Trophoblast cell (in vitro differentiated cells and primary cell): ENCODE measurements at regions not wholly inside any gene's neighbourhood (a gene's known extent, or its start where the extent isn't known, plus 50 kb on each side); places are given as distances from the start of the nearest gene placed in this dataset.
"Not testable (repeated sequence)": the region's sequence is repeated elsewhere in the genome, so short reads cannot be mapped to it uniquely, and the experiment has no call there.

Experiments used
- DNase-seq, 2 donors: peaks; one replicate each; pipeline ENCODE4 v3.0.0-alpha.2; 2016
- H2AFZ ChIP-seq: 2 replicates; pipeline ENCODE4 v1.6.1; 2013; ENCODE audit warnings: low read length, moderate library complexity, mild to moderate bottlenecking; ENCODE audit not compliant: insufficient read depth, poor library complexity
- H2AK5ac ChIP-seq: 2 replicates; pipeline ENCODE4 v1.6.1; 2013; ENCODE audit warnings: mild to moderate bottlenecking, low read length
- H2BK120ac ChIP-seq: 2 replicates; pipeline ENCODE4 v1.6.1; 2013; ENCODE audit warnings: low read length, mild to moderate bottlenecking, moderate library complexity; ENCODE audit not compliant: insufficient read depth, poor library complexity
- H2BK12ac ChIP-seq: 2 replicates; pipeline ENCODE4 v1.6.1; 2013; ENCODE audit warnings: mild to moderate bottlenecking, low read length, moderate library complexity
- H2BK5ac ChIP-seq: 2 replicates; pipeline ENCODE4 v1.6.1; 2013; ENCODE audit warnings: low read length, low read depth, moderate library complexity, mild to moderate bottlenecking; ENCODE audit not compliant: poor library complexity
- H3K14ac ChIP-seq: 2 replicates; pipeline ENCODE4 v1.6.1; 2013; ENCODE audit warnings: mild to moderate bottlenecking, low read length
- H3K18ac ChIP-seq: 2 replicates; pipeline ENCODE4 v1.6.1; 2013; ENCODE audit warnings: mild to moderate bottlenecking, low read length
- H3K23ac ChIP-seq: 2 replicates; pipeline ENCODE4 v1.6.1; 2013; ENCODE audit warnings: low read length
- H3K27ac ChIP-seq: 2 replicates; pipeline ENCODE4 v1.5.1; 2013; ENCODE audit warnings: low read depth, mild to moderate bottlenecking, inconsistent platforms, low read length, moderate library complexity
- H3K27me3 ChIP-seq: 2 replicates; pipeline ENCODE4 v1.6.1; 2013; ENCODE audit warnings: inconsistent platforms, mild to moderate bottlenecking, low read length, moderate library complexity; ENCODE audit not compliant: insufficient read depth
- H3K36me3 ChIP-seq, 2 experiments: 1 replicate in 1 of 2; 2 replicates in 1 of 2; pipeline ENCODE4 v1.6.1; 2013; ENCODE audit warnings: low read length in 2 of 2, mild to moderate bottlenecking in 2 of 2, moderate library complexity in 1 of 2; ENCODE audit not compliant: insufficient read depth in 2 of 2, control insufficient read depth in 1 of 2
- H3K4ac ChIP-seq: 2 replicates; pipeline ENCODE4 v1.6.1; 2013; ENCODE audit warnings: low read depth, mild to moderate bottlenecking, low read length, moderate library complexity
- H3K4me1 ChIP-seq, 2 experiments: 1 replicate in 1 of 2; 2 replicates in 1 of 2; pipeline ENCODE4 v1.6.1; 2013; ENCODE audit warnings: low read length in 2 of 2, mild to moderate bottlenecking in 2 of 2, moderate library complexity in 1 of 2; ENCODE audit not compliant: insufficient read depth in 2 of 2, control insufficient read depth in 1 of 2
- H3K4me2 ChIP-seq: 2 replicates; pipeline ENCODE4 v1.6.1; 2013; ENCODE audit warnings: inconsistent platforms, mild to moderate bottlenecking, low read length, moderate library complexity
- H3K4me3 ChIP-seq: 2 replicates; pipeline ENCODE4 v1.5.1; 2013; ENCODE audit warnings: mild to moderate bottlenecking, low read depth, low read length, inconsistent platforms
- H3K79me1 ChIP-seq: one replicate; pipeline ENCODE4 v1.6.1; 2013; ENCODE audit warnings: low read length
- H3K79me2 ChIP-seq: 2 replicates; pipeline ENCODE4 v1.6.1; 2013; ENCODE audit warnings: low read length, mild to moderate bottlenecking; ENCODE audit not compliant: control insufficient read depth, insufficient read depth, poor library complexity
- H3K9ac ChIP-seq: 2 replicates; pipeline ENCODE4 v1.6.1; 2013; ENCODE audit warnings: mild to moderate bottlenecking, low read length
- H3K9me3 ChIP-seq: 2 replicates; pipeline ENCODE4 v1.6.1; 2013; ENCODE audit warnings: low read depth, mild to moderate bottlenecking, control low read depth, inconsistent platforms, low read length; ENCODE audit not compliant: insufficient read depth
- H4K12ac ChIP-seq: 2 replicates; pipeline ENCODE4 v1.6.1; 2013; ENCODE audit warnings: low read depth, mild to moderate bottlenecking, low read length, moderate library complexity
- H4K8ac ChIP-seq: 2 replicates; pipeline ENCODE4 v1.6.1; 2013; ENCODE audit warnings: low read depth, mild to moderate bottlenecking, low read length, moderate library complexity
- H4K91ac ChIP-seq: one replicate; pipeline ENCODE4 v1.6.1; 2013; ENCODE audit warnings: low read depth, mild to moderate bottlenecking, low read length, moderate library complexity
- WGBS: extraction: QIAGEN DNeasy Blood & Tissue Kit; methylation state at CpG from one replicate; pipeline ENCODE4 v1.1.7; 2013; ENCODE audit warnings: missing lambda C conversion rate; ENCODE audit not compliant: insufficient read length, insufficient coverage; ENCODE audit errors: extremely low coverage; 5-methylcytosine and 5-hydroxymethylcytosine counted together

DNA sequence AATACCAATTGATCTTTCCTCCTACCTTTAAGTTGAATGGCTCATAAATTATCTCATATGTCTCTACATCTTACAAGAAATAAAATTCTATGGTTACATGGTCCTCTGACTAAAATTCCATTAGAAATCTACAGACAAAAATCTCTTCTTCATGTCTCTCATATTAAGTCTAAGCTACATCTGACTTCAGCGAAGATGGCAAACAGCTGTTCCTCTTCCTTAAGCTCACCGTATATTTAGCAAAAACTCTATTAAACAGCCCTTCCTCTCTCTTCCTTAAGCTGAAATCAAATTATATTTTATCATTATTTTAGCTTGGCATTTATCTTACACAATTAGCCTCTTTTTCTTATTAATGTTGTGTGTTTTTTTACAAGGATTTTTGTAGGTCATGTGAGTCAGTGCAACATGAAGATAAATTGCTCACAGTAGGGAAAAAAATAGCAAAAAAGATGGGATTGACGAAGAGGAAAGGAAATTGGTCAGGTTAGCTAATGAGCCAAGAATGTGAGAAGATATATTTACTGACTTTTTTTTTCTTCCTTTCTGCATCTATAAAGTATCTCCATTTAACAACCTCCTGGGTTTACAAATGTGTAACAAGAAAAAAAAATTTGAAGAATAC lies 2412.8 kb downstream of the ARAP2 start:
- no CpG with 5 or more reads among the region's 3 CpGs for WGBS
- Histone ChIP-seq H3K18ac (no peak overlapping the region), H3K79me2 (no peaks in the 10 kb centered on the region), H3K14ac (no peak overlapping the region), H2BK5ac (no peak overlapping the region), H3K27me3 (no peaks in the 10 kb centered on the region), H3K4me3 (no peak overlapping the region), H3K23ac (no peak overlapping the region), H3K4me1 (no peaks in the 10 kb centered on the region), H3K79me1 (no peaks in the 10 kb centered on the region), H3K9me3 (no peaks in the 10 kb centered on the region), H3K9ac (no peak overlapping the region), H3K27ac (no peak overlapping the region), H4K91ac (no peak overlapping the region), H2BK120ac (no peak overlapping the region), H3K36me3 (no peaks in the 10 kb centered on the region), H2AFZ (no peak overlapping the region), H4K12ac (no peak overlapping the region), H3K4ac (no peak overlapping the region), H4K8ac (no peak overlapping the region), H3K4me2 (no peak overlapping the region), H2AK5ac (no peak overlapping the region), H2BK12ac (no peak overlapping the region)
- DNase-seq, result no peak

DNA sequence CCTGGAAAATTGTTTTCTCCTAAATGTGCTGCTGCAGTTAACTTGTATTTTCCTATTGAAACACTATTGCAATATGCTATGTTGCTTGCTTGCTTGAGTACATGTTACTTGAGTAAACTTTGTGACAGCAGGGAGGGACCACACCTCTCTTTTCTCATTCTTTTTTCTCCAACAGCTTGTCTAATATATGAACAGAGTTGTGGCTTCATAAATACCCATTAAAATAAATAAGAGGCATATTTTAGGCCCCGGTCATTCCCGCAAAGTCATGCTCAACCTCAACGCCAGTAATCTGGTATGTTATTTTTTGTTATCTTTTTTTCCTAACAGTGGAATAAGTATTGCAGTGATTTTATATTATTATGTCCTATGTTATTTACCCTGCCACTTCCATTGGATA lies 2408.6 kb downstream of the ARAP2 start:
- not testable (repeated sequence) for H3K27ac ChIP-seq, H4K12ac ChIP-seq, H3K4ac ChIP-seq, DNase-seq, H4K91ac ChIP-seq, H4K8ac ChIP-seq, H3K23ac ChIP-seq, H3K36me3 ChIP-seq, H2BK120ac ChIP-seq, H2BK12ac ChIP-seq, H2AFZ ChIP-seq, H3K27me3 ChIP-seq, H3K18ac ChIP-seq, H3K14ac ChIP-seq, H3K9ac ChIP-seq, H3K4me3 ChIP-seq, H3K4me2 ChIP-seq, H3K79me1 ChIP-seq, H3K9me3 ChIP-seq, H2BK5ac ChIP-seq, H3K4me1 ChIP-seq, H3K79me2 ChIP-seq, H2AK5ac ChIP-seq
- no CpG with 5 or more reads among the region's 3 CpGs for WGBS

DNA sequence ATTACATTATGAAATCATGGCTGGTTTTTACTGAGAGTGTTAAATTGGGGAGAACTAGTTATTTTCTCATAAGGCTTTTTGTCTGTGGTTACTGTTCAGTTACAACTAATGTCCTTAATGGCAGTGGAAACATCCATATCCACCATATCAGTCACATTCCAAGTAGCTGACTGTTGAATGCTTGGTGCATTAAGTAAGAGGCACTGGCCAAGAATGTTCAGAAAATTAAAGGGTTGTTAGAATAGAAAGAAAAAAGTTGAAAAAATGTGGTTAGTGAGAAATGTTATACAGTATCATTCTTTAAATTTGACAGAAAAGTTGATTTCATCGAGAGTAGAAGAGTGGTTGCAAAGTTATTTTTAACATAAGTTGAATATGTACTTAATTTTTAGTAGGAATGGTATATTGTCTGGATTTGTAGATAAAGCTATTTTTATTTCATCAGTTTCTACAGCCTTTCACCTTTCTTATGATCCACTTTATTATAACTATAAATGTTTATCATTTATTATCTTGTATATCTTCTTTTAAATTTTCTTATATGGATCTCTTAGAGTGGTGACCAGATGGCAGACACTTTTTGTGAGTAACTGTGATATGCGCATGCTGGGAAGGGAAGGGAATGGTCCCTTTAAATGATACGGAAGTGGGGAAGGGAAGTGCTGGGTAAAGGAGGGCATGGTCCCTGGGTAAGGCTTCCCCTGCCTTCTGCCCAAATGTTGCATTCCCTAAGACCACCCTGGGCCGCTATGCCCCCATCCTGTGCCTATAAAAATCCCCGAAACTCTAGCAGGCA lies 2407.1 kb downstream of the ARAP2 start:
- H3K14ac ChIP-seq, result peak overlapping the region; percentile 67
- H3K4ac ChIP-seq, result no peak overlapping the region
- H3K4me3 ChIP-seq, result no peak overlapping the region
- H2BK120ac ChIP-seq, result peak overlapping the region; percentile 93
- peak; percentile 32 to 78 for DNase-seq
- no peaks in the 10 kb centered on the region for H3K27me3 ChIP-seq
- H3K79me2 ChIP-seq, result peaks cover 1% of the 10 kb centered on the region
- H2AFZ ChIP-seq, result peak overlapping the region; percentile 14
- H3K4me2 ChIP-seq, result no peak overlapping the region
- no CpG with 5 or more reads among the region's 5 CpGs for WGBS
- peak overlapping the region; percentile 58 for H2BK5ac ChIP-seq
- H3K9me3 ChIP-seq, result no peaks in the 10 kb centered on the region
- H4K8ac ChIP-seq, result peak overlapping the region; percentile 41
- peak overlapping the region; percentile 63 for H3K18ac ChIP-seq
- peak overlapping the region; percentile 97 for H4K91ac ChIP-seq
- H3K4me1 ChIP-seq, result peaks cover 0 to 4% of the 10 kb centered on the region in 2 experiments
- peak overlapping the region; percentile 77 for H2BK12ac ChIP-seq
- peak overlapping the region; percentile 8 for H2AK5ac ChIP-seq
- peaks cover 4% of the 10 kb centered on the region for H3K79me1 ChIP-seq
- no peak overlapping the region for H3K27ac ChIP-seq
- no peak overlapping the region for H3K9ac ChIP-seq
- H3K23ac ChIP-seq, result no peak overlapping the region
- no peak overlapping the region for H4K12ac ChIP-seq
- H3K36me3 ChIP-seq, result no peaks in the 10 kb centered on the region

DNA sequence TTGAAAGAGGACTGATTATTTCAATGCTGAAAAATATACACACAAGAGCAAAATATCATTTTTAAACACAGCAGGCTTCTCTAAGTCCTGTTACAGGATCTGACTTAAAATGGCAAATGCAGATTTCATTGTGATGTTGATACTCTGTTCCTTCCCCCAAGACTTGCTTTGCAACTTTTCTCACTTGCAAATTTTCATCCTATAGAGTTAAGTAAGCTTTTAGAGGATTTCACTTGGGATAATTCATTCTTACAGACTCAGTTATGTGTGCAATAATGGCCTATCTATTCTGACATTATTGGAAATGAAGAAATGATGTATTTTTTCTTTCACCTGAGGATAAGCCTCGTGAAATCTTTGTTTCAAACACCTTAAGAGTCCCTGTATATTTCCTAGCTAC lies 2403.2 kb downstream of the ARAP2 start:
- Histone ChIP-seq H3K4ac (no peak overlapping the region), H2BK5ac (no peak overlapping the region), H2BK120ac (no peak overlapping the region), H3K4me3 (no peak overlapping the region), H3K27ac (no peak overlapping the region), H4K91ac (no peak overlapping the region), H3K23ac (no peak overlapping the region), H3K27me3 (no peaks in the 10 kb centered on the region), H4K8ac (no peak overlapping the region), H2AK5ac (no peak overlapping the region), H3K79me2 (peaks cover 1% of the 10 kb centered on the region), H3K79me1 (peaks cover 4% of the 10 kb centered on the region), H3K36me3 (no peaks in the 10 kb centered on the region), H3K9me3 (no peaks in the 10 kb centered on the region), H3K4me2 (no peak overlapping the region), H3K9ac (no peak overlapping the region), H2BK12ac (no peak overlapping the region), H4K12ac (no peak overlapping the region), H3K18ac (no peak overlapping the region), H2AFZ (no peak overlapping the region), H3K4me1 (peaks cover 0 to 4% of the 10 kb centered on the region in 2 experiments), H3K14ac (no peak overlapping the region)
- WGBS, result no CpG with 5 or more reads among the region's 1 CpG
- no peak for DNase-seq
